Esophagus squamous epithelium (tissue), 5 donors: ENCODE measurements at regions not wholly inside any gene's neighbourhood (a gene's known extent, or its start where the extent isn't known, plus 50 kb on each side); places are given as distances from the start of the nearest gene placed in this dataset.
A peak's percentile ranks its signal among the peaks of the same experiment; 100 is the strongest.

Source experiments
- DNase-seq: peaks from one replicate; lab custom pipeline; 2025; lab: John Stamatoyannopoulos, UW
- H3K27ac ChIP-seq, 4 donors: fragments of 200-600 bp; sonication (generic); one replicate each; pipeline ENCODE4 v1.5.1; 2016 to 2019; ENCODE audit warnings: mild to moderate bottlenecking in 1 of 4
- H3K27me3 ChIP-seq, 4 donors: fragments of 200-600 bp; sonication (generic); 1 replicate in 3 of 4; 2 replicates in 1 of 4; pipeline versions ENCODE4 v1.5.1 to v1.6.0; 2017 to 2021; ENCODE audit warnings: antibody characterized with exemption in 1 of 4
- H3K36me3 ChIP-seq, 3 donors: fragments of 200-600 bp; sonication (generic); one replicate each; pipeline ENCODE4 v1.5.1; 2016 to 2019
- H3K4me1 ChIP-seq, 3 donors: fragments of 200-600 bp; sonication (generic); one replicate each; pipeline ENCODE4 v1.5.1; 2017 to 2019
- H3K4me3 ChIP-seq, 4 donors: fragments of 200-600 bp; sonication (generic); 1 replicate in 3 of 4; 2 replicates in 1 of 4; pipeline ENCODE4 v1.5.1; 2016 to 2019; ENCODE audit warnings: mild to moderate bottlenecking in 2 of 4, moderate library complexity in 1 of 4
- H3K9me3 ChIP-seq, 3 donors: fragments of 200-600 bp; sonication (generic); one replicate each; pipeline ENCODE4 v1.5.1; 2016 to 2019
- POLR2A ChIP-seq, 4 donors: fragments of 450-650 bp; IDR thresholded peaks; one replicate each; pipeline ENCODE4 v1.6.1; 2017; ENCODE audit warnings: antibody characterized with exemption in 4 of 4, mild to moderate bottlenecking in 4 of 4, moderate library complexity in 3 of 4
- WGBS, 2 donors: methylation state at CpG; one replicate each; pipeline ENCODE4 v1.1.5; 2018; 5-methylcytosine and 5-hydroxymethylcytosine counted together
- intact Hi-C: fragments of 100-400 bp; cut with DNase I; formaldehyde crosslinking; loops from one replicate; pipeline ENCODE4 v1.15.0; 2022
- TF ChIP-seq, protein P1 (sequence below), 6 experiments: fragments of 450-650 bp in 4 of 6; fragments of 200-600 bp in 2 of 6; sonication (generic) in 2 of 6; IDR thresholded peaks; one replicate each; pipeline ENCODE4 v1.5.1; 2016 to 2019; ENCODE audit warnings: antibody characterized with exemption in 6 of 6, mild to moderate bottlenecking in 4 of 6, moderate library complexity in 4 of 6
- donor health status: DM: yes; HTN: yes; CAD: no.

DNA sequence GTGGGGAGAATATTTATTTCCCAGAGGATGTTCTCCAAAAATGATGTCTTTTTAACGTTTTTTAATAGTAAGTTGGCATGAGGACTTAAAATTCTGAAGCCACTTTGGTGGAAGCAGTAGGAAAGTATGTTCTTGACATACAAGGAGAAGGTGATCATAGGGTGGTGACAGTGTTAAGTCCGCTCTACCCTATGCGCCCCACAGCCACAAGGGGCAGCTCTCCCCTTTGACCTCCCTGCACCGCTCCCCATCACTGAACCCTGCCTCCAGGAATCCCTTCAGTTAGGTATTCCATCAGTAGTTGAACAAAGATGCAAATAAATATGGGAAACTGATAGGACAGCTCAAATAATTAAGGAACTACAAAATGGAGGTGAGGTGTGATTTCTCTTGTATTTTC, 111.4 kb downstream of the PLEKHG1 start:
- Histone ChIP-seq H3K27me3 (no peaks in the 10 kb centered on the region), H3K4me3 (no peak overlapping the region), H3K9me3 (no peaks in the 10 kb centered on the region), H3K36me3 (no peaks in the 10 kb centered on the region), H3K27ac (peak overlapping the region in 3 of 4 donors; percentile 67 to 84 (median 83)), H3K4me1 (peaks cover 21 to 51% (median 25%) of the 10 kb centered on the region in 3 donors)
- no peak for DNase-seq
- intact Hi-C loops: no loop called here
- TF ChIP-seq POLR2A (IDR thresholded peaks at IDR 0.05): no peak
- TF ChIP-seq, protein P1, sequence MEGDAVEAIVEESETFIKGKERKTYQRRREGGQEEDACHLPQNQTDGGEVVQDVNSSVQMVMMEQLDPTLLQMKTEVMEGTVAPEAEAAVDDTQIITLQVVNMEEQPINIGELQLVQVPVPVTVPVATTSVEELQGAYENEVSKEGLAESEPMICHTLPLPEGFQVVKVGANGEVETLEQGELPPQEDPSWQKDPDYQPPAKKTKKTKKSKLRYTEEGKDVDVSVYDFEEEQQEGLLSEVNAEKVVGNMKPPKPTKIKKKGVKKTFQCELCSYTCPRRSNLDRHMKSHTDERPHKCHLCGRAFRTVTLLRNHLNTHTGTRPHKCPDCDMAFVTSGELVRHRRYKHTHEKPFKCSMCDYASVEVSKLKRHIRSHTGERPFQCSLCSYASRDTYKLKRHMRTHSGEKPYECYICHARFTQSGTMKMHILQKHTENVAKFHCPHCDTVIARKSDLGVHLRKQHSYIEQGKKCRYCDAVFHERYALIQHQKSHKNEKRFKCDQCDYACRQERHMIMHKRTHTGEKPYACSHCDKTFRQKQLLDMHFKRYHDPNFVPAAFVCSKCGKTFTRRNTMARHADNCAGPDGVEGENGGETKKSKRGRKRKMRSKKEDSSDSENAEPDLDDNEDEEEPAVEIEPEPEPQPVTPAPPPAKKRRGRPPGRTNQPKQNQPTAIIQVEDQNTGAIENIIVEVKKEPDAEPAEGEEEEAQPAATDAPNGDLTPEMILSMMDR (IDR thresholded peaks at IDR 0.05): no peak
- WGBS, 2 donors: 68 to 92% methylated on average over 4 of the region's 4 CpGs

DNA sequence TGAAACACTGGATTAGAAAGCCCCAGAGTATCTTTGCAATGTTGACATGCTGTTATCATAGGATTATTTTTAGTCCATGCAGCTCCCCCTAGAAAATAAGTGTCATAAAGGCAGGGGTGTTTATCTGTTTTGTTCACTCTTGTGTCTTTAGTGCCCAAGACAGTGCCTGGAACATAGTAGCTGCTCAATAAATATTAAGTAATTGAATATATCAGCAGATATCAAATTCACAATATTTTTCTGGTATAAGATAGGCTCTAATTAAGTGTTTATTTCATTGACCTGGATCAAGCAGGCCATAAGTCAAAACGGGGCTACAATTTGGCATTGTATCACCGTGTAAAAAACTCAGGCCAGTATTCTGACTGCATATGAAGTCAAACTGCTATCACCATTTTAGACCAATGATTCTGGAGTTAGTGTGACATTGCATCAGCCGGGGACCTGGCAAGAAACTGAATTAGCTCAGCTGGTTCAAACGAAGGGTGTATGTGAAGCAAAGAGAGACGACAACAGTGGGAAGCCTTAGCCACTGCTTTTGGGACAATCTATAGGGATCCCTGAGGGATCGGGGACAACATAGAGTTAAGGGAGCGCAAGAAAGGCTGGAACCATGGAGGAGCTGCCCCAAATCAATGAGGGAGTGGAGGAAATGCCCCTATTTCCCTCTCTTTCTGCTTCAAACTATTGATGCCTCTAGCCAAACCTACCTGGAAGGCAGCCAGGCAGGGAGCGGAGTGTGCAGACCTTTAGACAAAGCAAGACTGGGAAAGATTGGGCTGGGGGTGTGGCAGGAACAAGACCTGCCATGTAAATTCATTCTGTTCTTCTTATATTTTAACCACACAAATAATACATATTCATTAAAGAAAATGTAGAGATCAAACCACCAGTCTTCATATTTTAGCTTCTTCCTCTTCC, 112.2 kb downstream of the PLEKHG1 start:
- intact Hi-C loops: no loop called here
- Histone ChIP-seq H3K36me3 (no peaks in the 10 kb centered on the region), H3K4me1 (peaks cover 21 to 51% (median 25%) of the 10 kb centered on the region in 3 donors), H3K4me3 (peak overlapping the region in 1 of 4 donors; percentile 2), H3K27me3 (no peaks in the 10 kb centered on the region), H3K9me3 (no peaks in the 10 kb centered on the region), H3K27ac (peak overlapping the region; percentile 67 to 84 (median 78))
- DNase-seq: no peak
- 48 to 49% methylated on average over 8 of the region's 8 CpGs for WGBS, 2 donors
- TF ChIP-seq, protein P1 (IDR thresholded peaks at IDR 0.05): no peak
- TF ChIP-seq POLR2A (IDR thresholded peaks at IDR 0.05): no peak

DNA sequence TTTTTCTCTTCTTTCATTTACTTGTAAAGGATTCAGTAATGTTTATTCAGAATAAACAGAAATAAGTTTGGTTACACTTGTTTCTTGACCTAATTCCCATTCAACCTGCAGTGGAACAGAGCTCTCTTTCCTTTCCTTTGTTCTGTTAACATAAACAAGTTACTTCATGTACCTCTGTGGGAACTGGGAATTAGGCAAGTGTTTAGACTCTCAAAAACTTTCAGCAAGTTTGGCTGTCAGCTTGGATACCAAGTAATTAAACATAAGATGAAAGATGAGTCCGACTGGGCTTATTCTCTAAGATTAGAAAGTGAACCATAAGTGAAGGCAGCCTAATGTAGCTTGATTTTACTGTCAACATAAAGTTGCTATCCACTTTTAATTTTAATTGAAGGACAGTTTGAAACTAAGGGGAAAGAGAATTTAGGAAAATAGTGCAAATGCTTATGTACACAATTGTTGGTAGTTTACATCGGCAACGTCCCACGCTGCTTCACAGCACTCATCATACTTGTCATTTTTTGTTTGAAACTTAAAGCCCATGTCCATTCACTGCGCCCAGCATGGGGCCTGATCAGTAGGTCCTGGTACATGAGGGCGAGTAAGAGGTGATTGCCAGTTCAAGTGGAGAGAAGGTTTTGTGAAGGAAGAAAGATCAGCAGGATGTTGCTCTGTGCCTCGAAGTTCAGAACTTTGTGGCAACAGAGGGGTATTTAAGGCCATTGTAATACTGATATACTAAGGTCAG, 113.0 kb downstream of the PLEKHG1 start:
- intact Hi-C loops: no loop called here
- H3K36me3 ChIP-seq: no peaks in the 10 kb centered on the region
- no peaks in the 10 kb centered on the region for H3K27me3 ChIP-seq
- peak overlapping the region; percentile 67 to 84 (median 78) for H3K27ac ChIP-seq
- WGBS, 2 donors: 43 to 45% methylated on average over 7 of the region's 7 CpGs
- TF ChIP-seq, protein P1 (IDR thresholded peaks at IDR 0.05): no peak
- no peak for TF ChIP-seq POLR2A (IDR thresholded peaks at IDR 0.05)
- no peaks in the 10 kb centered on the region for H3K9me3 ChIP-seq
- no peak for DNase-seq
- peaks cover 21 to 45% (median 25%) of the 10 kb centered on the region in 3 donors for H3K4me1 ChIP-seq
- H3K4me3 ChIP-seq: peak overlapping the region in 1 of 4 donors; percentile 2

DNA sequence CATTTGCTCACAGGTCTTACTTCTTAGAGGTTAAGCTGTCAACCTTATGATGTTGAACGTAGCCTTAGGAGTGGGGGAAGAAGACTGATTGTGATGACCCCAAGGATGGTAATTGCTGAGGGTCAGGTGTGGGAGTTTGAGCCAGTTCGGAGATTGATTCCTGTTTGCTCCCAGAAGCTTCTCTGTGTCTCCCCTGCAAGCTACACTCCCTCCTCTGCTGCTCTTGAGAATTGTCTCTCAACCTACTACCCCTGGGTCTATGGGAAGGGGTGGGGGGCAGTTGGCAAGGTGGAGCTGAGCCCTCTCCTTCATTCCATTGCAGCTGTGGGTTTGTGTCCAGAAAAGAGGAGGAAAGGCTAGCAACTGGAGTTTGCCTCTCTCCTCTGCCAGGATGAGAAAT, 113.8 kb downstream of the PLEKHG1 start:
- Histone ChIP-seq H3K9me3 (no peaks in the 10 kb centered on the region), H3K4me1 (peaks cover 21 to 41% (median 23%) of the 10 kb centered on the region in 3 donors), H3K27ac (peak overlapping the region in 2 of 4 donors; percentile 83 to 84), H3K27me3 (no peaks in the 10 kb centered on the region), H3K36me3 (no peaks in the 10 kb centered on the region), H3K4me3 (no peak overlapping the region)
- TF ChIP-seq POLR2A (IDR thresholded peaks at IDR 0.05): no peak
- TF ChIP-seq, protein P1 (IDR thresholded peaks at IDR 0.05): no peak
- intact Hi-C loops: no loop called here
- DNase-seq: no peak
- 94 to 100% methylated on average over 2 of the region's 2 CpGs for WGBS, 2 donors
